GM12878 (cell line): ENCODE measurements at regions not wholly inside any gene's neighbourhood (a gene's known extent, or its start where the extent isn't known, plus 50 kb on each side); places are given as distances from the start of the nearest gene placed in this dataset.

ENCODE experiments used
- ATAC-seq: fragments of 200-7000 bp; cut with Tn5 transposase; 3 replicates; pipeline ENCODE4 v1.9.1; 2020; ENCODE audit warnings: mild to moderate bottlenecking, moderate library complexity
- BruUV-seq: library from RNA; stranded (reverse); fragments of 400-500 nt; replicated peaks from 2 replicates; lab custom pipeline; 2021; lab: Mats Ljungman, UMichigan
- CTCF ChIA-PET: fragments of 300-600 bp; sonication (Branson Sonifier 250); formaldehyde crosslinking; extraction: SDS; loops from one replicate; lab custom pipeline; 2021; ENCODE audit warnings: inconsistent platforms; lab: Yijun Ruan, JAX
- POLR2A ChIA-PET: fragments of 350-600 bp; formaldehyde crosslinking; extraction: SDS; loops from one replicate; lab custom pipeline; 2021; ENCODE audit warnings: inconsistent platforms; lab: Charles Lee
- RAD21 ChIA-PET: fragments of 300-600 bp; sonication (Branson Sonifier 250); formaldehyde crosslinking; loops from one replicate; lab custom pipeline; 2023; ENCODE audit warnings: antibody characterized with exemption; ENCODE audit not compliant: unreplicated experiment; lab: Charles Lee
- SMC1A ChIA-PET: fragments of 300-600 bp; sonication (Branson Sonifier 250); formaldehyde crosslinking; loops from one replicate; lab custom pipeline; 2023; ENCODE audit not compliant: unreplicated experiment, uncharacterized antibody; lab: Charles Lee
- DNase-seq: peaks from one replicate; pipeline ENCODE4 v3.0.0-alpha.2; 2011; ENCODE audit warnings: low read depth, low spot score
- FAIRE-seq: peaks from 3 replicates; lab custom pipeline; 2011; peaks lifted over from hg19 to GRCh38; lab: Jason Lieb, UNC
- H2AFZ ChIP-seq: 2 replicates; pipeline ENCODE4 v1.6.0; 2011; ENCODE audit warnings: low read depth, low read length, control low read depth; ENCODE audit not compliant: control insufficient read depth
- H3K27ac ChIP-seq: 2 replicates; pipeline ENCODE4 v1.5.1; 2011; ENCODE audit warnings: control low read depth; ENCODE audit not compliant: control insufficient read depth, insufficient read depth
- H3K27me3 ChIP-seq, 2 experiments: replicated peaks in 1 of 2; 2 replicates each; pipeline versions ENCODE4 v1.6.0 to v1.6.1; 2011; ENCODE audit warnings: low read length in 1 of 2; ENCODE audit not compliant: control insufficient read depth in 2 of 2, insufficient read depth in 2 of 2
- H3K36me3 ChIP-seq, 2 experiments: 2 replicates each; pipeline ENCODE4 v1.5.1; 2011; ENCODE audit warnings: low read length in 1 of 2; ENCODE audit not compliant: control insufficient read depth in 2 of 2, insufficient read depth in 2 of 2
- H3K4me1 ChIP-seq: 2 replicates; pipeline ENCODE4 v1.6.1; 2011; ENCODE audit warnings: mild to moderate bottlenecking, low read length, moderate library complexity, mixed read lengths; ENCODE audit not compliant: control insufficient read depth, insufficient read depth
- H3K4me2 ChIP-seq: 2 replicates; pipeline ENCODE4 v1.6.0; 2011; ENCODE audit warnings: control low read depth; ENCODE audit not compliant: control insufficient read depth, insufficient read depth
- H3K4me3 ChIP-seq: fragments of 200-600 bp; sonication (generic); 2 replicates; pipeline ENCODE4 v1.5.1; 2016
- H3K79me2 ChIP-seq: 2 replicates; pipeline ENCODE4 v1.6.0; 2011; ENCODE audit warnings: low read length; ENCODE audit not compliant: control insufficient read depth, insufficient read depth
- H3K9ac ChIP-seq: 2 replicates; pipeline ENCODE4 v1.8.0; 2011; ENCODE audit warnings: low read length, control low read depth, mixed read lengths; ENCODE audit not compliant: control insufficient read depth, insufficient read depth
- H3K9me3 ChIP-seq: replicated peaks from 3 replicates; pipeline ENCODE4 v1.5.1; 2011; ENCODE audit warnings: mild to moderate bottlenecking, low read length; ENCODE audit not compliant: control insufficient read depth, insufficient read depth
- H4K20me1 ChIP-seq: 2 replicates; pipeline ENCODE4 v1.6.0; 2011; ENCODE audit not compliant: control insufficient read depth, insufficient read depth
- BACH1 ChIP-seq: fragments of 450-650 bp; IDR thresholded peaks from 2 replicates; pipeline ENCODE4 v1.6.1; 2017; ENCODE audit warnings: mild to moderate bottlenecking, borderline replicate concordance
- BHLHE40 ChIP-seq, 2 experiments: fragments of 450-650 bp in 1 of 2; IDR thresholded peaks; 2 replicates each; pipeline ENCODE4 v1.6.1; 2011 to 2017; ENCODE audit warnings: low read depth in 2 of 2, borderline replicate concordance in 1 of 2, improper control_type of control experiment in 1 of 2, low read length in 1 of 2, mild to moderate bottlenecking in 1 of 2
- CHD1 ChIP-seq: IDR thresholded peaks from 2 replicates; pipeline ENCODE4 v1.6.1; 2012; ENCODE audit warnings: low read depth, low read length, improper control_type of control experiment
- E2F4 ChIP-seq: IDR thresholded peaks from 2 replicates; pipeline ENCODE4 v1.6.1; 2012; ENCODE audit warnings: low read depth, low read length, improper control_type of control experiment
- EGR1 ChIP-seq, 2 experiments: IDR thresholded peaks; 1 replicate in 1 of 2; 2 replicates in 1 of 2; pipeline ENCODE4 v1.6.1; 2011 to 2012; ENCODE audit warnings: low read depth in 2 of 2, low read length in 2 of 2, borderline replicate concordance in 1 of 2, mild to moderate bottlenecking in 1 of 2, moderate library complexity in 1 of 2
- IKZF2 ChIP-seq, 2 experiments: fragments of 450-650 bp; IDR thresholded peaks; 2 replicates each; pipeline ENCODE4 v1.6.1; 2017; ENCODE audit warnings: mild to moderate bottlenecking in 2 of 2, moderate library complexity in 2 of 2
- JUND ChIP-seq: IDR thresholded peaks from 2 replicates; pipeline ENCODE4 v1.6.1; 2012; ENCODE audit warnings: low read depth, mild to moderate bottlenecking, low read length, improper control_type of control experiment, moderate library complexity
- MTA2 ChIP-seq: fragments of 450-650 bp; IDR thresholded peaks from 2 replicates; pipeline ENCODE4 v1.6.1; 2016; ENCODE audit warnings: low read depth, mild to moderate bottlenecking, moderate library complexity
- MXI1 ChIP-seq: fragments of 150-350 bp; IDR thresholded peaks from 2 replicates; pipeline ENCODE4 v1.6.1; 2011; ENCODE audit warnings: low read depth, mild to moderate bottlenecking, inconsistent platforms, low read length, improper control_type of control experiment
- MYC ChIP-seq: IDR thresholded peaks from 2 replicates; pipeline ENCODE4 v1.6.1; 2011; ENCODE audit warnings: mild to moderate bottlenecking, low read length, moderate library complexity, inconsistent platforms; ENCODE audit not compliant: insufficient read depth, insufficient replicate concordance, insufficient read length, severe bottlenecking
- RCOR1 ChIP-seq: conservative IDR thresholded peaks from 2 replicates; pipeline ENCODE4 v1.6.1; 2012; ENCODE audit warnings: low read depth, low read length, improper control_type of control experiment
- YBX1 ChIP-seq: fragments of 450-650 bp; IDR thresholded peaks from 2 replicates; pipeline ENCODE4 v1.6.1; 2016; ENCODE audit warnings: antibody characterized with exemption
- ZBED1 ChIP-seq: IDR thresholded peaks from 2 replicates; pipeline ENCODE4 v1.6.1; 2016; ENCODE audit warnings: borderline replicate concordance
- ZZZ3 ChIP-seq: IDR thresholded peaks from 2 replicates; pipeline ENCODE4 v1.6.1; 2011; ENCODE audit warnings: low read depth; ENCODE audit not compliant: control insufficient read depth, insufficient read length
- WGBS: methylation state at CpG from one replicate; pipeline ENCODE4 v1.1.6; 2016; ENCODE audit warnings: low lambda C conversion rate; ENCODE audit not compliant: insufficient replicate concordance, insufficient coverage; ENCODE audit errors: missing lambda C conversion rate; 5-methylcytosine and 5-hydroxymethylcytosine counted together
- in situ Hi-C: fragments of 300-500 bp; cut with MboI; formaldehyde crosslinking; loops from 9 replicates; pipeline ENCODE4 v1.14.3; 2018; ENCODE audit warnings: mixed read lengths
- intact Hi-C: fragments of 100-400 bp; cut with micrococcal nuclease; formaldehyde crosslinking; loops from one replicate; pipeline ENCODE4 v1.14.2; 2022; ENCODE audit not compliant: unreplicated experiment
- TF ChIP-seq, protein P1 (sequence below): IDR thresholded peaks from 2 replicates; pipeline ENCODE4 v1.6.1; 2012; ENCODE audit warnings: improper control_type of control experiment, low read depth, low read length; ENCODE audit not compliant: insufficient replicate concordance

- no peak for TF ChIP-seq BHLHE40 (IDR thresholded peaks at IDR 0.05; ENCODE audit: borderline replicate concordance in 1 of 2, low read depth in 2 of 2, low read length in 1 of 2)
- TF ChIP-seq ZZZ3: no peak
Measured at GRCh38 chr10:4568731-4569130, 257.3 kb upstream of the AKR1E2 start (continued).

GRCh38 chr10:4568086-4568485 is 257.9 kb upstream of the AKR1E2 start:
- ChIA-PET POLR2A (no interaction called here), CTCF (no interaction called here), SMC1A (no interaction called here), RAD21 (no interaction called here)
- H3K4me2 ChIP-seq: no peak overlapping the region
- H3K36me3 ChIP-seq: no peaks in the 10 kb centered on the region
- no peaks in the 10 kb centered on the region; a peak in 1 of 4 replicates for H3K27me3 ChIP-seq
- no peaks in the 10 kb centered on the region for H3K4me1 ChIP-seq
- H3K4me3 ChIP-seq: no peak overlapping the region
- WGBS: 0% methylated on average over 1 of the region's 1 CpG
- intact Hi-C loops: no loop called here
- H3K27ac ChIP-seq: no peak overlapping the region
- H3K9ac ChIP-seq: no peak overlapping the region
- in situ Hi-C loops: no loop called here
- DNase-seq (no peak), ATAC-seq (no peak), FAIRE-seq (no peak)
- no peaks in the 10 kb centered on the region for H3K9me3 ChIP-seq
- no peak overlapping the region for H2AFZ ChIP-seq
- no peaks in the 10 kb centered on the region for H4K20me1 ChIP-seq
- no peaks in the 10 kb centered on the region for H3K79me2 ChIP-seq
- BruUV-seq: no TSS peak
- TF ChIP-seq IKZF2 (IDR thresholded peaks at IDR 0.05) (no peak), ZBED1 (no peak), YBX1 (no peak), BACH1 (no peak), EGR1 (IDR thresholded peaks at IDR 0.05; ENCODE audit: borderline replicate concordance in 1 of 2, low read depth in 2 of 2, low read length in 2 of 2) (no peak), MTA2 (no peak), MXI1 (no peak), RCOR1 (no peak), JUND (no peak), MYC (no peak), CHD1 (no peak), E2F4 (no peak)
- TF ChIP-seq, protein P1, sequence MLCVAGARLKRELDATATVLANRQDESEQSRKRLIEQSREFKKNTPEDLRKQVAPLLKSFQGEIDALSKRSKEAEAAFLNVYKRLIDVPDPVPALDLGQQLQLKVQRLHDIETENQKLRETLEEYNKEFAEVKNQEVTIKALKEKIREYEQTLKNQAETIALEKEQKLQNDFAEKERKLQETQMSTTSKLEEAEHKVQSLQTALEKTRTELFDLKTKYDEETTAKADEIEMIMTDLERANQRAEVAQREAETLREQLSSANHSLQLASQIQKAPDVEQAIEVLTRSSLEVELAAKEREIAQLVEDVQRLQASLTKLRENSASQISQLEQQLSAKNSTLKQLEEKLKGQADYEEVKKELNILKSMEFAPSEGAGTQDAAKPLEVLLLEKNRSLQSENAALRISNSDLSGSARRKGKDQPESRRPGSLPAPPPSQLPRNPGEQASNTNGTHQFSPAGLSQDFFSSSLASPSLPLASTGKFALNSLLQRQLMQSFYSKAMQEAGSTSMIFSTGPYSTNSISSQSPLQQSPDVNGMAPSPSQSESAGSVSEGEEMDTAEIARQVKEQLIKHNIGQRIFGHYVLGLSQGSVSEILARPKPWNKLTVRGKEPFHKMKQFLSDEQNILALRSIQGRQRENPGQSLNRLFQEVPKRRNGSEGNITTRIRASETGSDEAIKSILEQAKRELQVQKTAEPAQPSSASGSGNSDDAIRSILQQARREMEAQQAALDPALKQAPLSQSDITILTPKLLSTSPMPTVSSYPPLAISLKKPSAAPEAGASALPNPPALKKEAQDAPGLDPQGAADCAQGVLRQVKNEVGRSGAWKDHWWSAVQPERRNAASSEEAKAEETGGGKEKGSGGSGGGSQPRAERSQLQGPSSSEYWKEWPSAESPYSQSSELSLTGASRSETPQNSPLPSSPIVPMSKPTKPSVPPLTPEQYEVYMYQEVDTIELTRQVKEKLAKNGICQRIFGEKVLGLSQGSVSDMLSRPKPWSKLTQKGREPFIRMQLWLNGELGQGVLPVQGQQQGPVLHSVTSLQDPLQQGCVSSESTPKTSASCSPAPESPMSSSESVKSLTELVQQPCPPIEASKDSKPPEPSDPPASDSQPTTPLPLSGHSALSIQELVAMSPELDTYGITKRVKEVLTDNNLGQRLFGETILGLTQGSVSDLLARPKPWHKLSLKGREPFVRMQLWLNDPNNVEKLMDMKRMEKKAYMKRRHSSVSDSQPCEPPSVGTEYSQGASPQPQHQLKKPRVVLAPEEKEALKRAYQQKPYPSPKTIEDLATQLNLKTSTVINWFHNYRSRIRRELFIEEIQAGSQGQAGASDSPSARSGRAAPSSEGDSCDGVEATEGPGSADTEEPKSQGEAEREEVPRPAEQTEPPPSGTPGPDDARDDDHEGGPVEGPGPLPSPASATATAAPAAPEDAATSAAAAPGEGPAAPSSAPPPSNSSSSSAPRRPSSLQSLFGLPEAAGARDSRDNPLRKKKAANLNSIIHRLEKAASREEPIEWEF: no peak
